SU-DHL-6 (cell line): ENCODE measurements at regions not wholly inside any gene's neighbourhood (a gene's known extent, or its start where the extent isn't known, plus 50 kb on each side); places are given as distances from the start of the nearest gene placed in this dataset.

Source experiments
- EZH2phosphoT487 ChIP-seq: fragments of 200-600 bp; sonication (generic), shearing (Covaris generic); conservative IDR thresholded peaks from 2 replicates; pipeline ENCODE4 v1.6.1; 2018; ENCODE audit warnings: mild to moderate bottlenecking, antibody characterized with exemption, low read length, moderate library complexity, mixed read lengths
- TF ChIP-seq, protein P1 (sequence below): fragments of 200-600 bp; sonication (generic); IDR thresholded peaks from one replicate; pipeline ENCODE4 v1.5.1; 2017; ENCODE audit warnings: antibody characterized with exemption, mild to moderate bottlenecking, low read length, moderate library complexity; ENCODE audit not compliant: insufficient read depth, poor library complexity, severe bottlenecking

DNA sequence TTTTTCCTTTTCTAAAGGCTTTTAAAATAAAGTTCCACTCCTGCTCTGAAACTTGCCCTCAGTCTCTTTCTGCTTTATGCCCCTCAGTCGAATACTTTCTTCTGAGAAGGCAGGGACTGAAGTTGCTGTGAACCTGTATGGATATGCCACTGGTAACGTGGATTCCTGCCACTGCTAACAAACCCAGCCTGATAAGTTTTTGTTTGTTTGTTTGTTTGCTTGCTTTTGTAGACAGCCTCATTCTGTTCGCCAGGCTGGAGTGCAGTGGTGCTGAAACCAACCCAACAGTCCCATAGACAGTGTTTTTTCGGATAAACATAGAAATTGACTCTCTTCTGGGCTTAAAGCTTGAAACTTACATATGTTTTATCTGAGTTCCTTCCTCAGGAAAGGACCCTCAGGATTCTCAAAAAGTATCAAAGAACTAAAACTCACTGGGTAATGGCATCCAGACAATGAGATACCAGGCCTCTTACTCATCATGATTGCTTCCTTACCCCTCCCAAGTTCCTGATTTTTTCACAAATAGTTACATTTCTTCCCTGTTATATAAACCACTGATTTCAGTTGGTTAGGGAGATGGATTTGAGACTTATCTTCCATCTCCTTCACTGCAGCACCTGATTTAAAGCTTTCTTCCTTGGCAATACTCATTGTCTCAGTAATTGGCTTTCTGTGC is 273.6 kb downstream of the SDHAF3 start:
- TF ChIP-seq, protein P1, sequence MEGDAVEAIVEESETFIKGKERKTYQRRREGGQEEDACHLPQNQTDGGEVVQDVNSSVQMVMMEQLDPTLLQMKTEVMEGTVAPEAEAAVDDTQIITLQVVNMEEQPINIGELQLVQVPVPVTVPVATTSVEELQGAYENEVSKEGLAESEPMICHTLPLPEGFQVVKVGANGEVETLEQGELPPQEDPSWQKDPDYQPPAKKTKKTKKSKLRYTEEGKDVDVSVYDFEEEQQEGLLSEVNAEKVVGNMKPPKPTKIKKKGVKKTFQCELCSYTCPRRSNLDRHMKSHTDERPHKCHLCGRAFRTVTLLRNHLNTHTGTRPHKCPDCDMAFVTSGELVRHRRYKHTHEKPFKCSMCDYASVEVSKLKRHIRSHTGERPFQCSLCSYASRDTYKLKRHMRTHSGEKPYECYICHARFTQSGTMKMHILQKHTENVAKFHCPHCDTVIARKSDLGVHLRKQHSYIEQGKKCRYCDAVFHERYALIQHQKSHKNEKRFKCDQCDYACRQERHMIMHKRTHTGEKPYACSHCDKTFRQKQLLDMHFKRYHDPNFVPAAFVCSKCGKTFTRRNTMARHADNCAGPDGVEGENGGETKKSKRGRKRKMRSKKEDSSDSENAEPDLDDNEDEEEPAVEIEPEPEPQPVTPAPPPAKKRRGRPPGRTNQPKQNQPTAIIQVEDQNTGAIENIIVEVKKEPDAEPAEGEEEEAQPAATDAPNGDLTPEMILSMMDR = no peak
- TF ChIP-seq EZH2phosphoT487 = no peak
